ENCODE measurements at regions not wholly inside any gene's neighbourhood (a gene's known extent, or its start where the extent isn't known, plus 50 kb on each side); places are given as distances from the start of the nearest gene placed in this dataset.

DNA sequence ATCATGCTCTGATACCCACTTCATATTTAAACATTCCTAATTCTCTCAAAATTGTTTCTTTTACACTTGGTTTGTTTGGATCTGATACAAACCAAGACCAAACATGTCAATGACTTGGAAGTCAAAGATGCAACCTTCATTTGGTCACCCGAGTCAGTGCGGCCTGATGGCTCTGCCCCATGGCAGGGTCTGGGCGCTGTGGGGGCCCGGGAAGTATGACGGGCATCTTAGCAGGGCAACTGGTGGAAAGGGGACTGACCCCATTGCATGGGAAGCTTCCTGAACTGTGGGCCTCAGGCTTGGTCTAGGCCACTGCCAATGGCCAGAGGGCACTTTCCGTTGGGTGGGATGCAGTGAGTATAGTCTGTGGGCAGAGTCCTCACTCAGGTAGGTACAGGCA lies 178.0 kb downstream of the KATNIP start:
- TF ChIP-seq, protein P1, sequence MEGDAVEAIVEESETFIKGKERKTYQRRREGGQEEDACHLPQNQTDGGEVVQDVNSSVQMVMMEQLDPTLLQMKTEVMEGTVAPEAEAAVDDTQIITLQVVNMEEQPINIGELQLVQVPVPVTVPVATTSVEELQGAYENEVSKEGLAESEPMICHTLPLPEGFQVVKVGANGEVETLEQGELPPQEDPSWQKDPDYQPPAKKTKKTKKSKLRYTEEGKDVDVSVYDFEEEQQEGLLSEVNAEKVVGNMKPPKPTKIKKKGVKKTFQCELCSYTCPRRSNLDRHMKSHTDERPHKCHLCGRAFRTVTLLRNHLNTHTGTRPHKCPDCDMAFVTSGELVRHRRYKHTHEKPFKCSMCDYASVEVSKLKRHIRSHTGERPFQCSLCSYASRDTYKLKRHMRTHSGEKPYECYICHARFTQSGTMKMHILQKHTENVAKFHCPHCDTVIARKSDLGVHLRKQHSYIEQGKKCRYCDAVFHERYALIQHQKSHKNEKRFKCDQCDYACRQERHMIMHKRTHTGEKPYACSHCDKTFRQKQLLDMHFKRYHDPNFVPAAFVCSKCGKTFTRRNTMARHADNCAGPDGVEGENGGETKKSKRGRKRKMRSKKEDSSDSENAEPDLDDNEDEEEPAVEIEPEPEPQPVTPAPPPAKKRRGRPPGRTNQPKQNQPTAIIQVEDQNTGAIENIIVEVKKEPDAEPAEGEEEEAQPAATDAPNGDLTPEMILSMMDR (conservative IDR thresholded peaks at IDR 0.05; ENCODE audit: low read depth, low read length), result no peak
- H3K4me3 ChIP-seq (ENCODE audit: low read length), result no peak overlapping the region
- DNase-seq (ENCODE audit: low read depth), result no peak

DNA sequence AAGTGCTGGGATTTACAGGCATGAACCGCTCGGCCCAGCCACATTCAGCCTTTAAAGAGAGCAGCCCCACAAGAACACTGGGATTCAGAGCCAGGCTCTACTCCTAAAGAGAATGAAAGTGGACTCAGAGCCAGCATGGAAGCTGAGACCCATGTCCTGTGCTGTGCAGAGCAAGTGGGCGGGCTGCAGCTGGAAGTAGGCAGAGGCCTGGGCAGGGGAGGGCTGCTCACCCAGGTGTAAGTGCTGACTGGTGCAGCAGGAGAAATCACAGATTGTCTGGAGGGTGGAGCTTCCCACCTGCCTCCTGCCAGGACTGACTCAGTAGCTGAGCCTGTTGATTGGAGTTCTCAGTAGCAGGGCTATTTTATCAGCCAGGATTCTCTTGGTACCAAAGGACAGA lies 178.7 kb downstream of the KATNIP start:
- TF ChIP-seq, protein P1 (conservative IDR thresholded peaks at IDR 0.05; ENCODE audit: low read depth, low read length), result no peak
- H3K4me3 ChIP-seq (ENCODE audit: low read length), result no peak overlapping the region
- no peak for DNase-seq (ENCODE audit: low read depth)

DNA sequence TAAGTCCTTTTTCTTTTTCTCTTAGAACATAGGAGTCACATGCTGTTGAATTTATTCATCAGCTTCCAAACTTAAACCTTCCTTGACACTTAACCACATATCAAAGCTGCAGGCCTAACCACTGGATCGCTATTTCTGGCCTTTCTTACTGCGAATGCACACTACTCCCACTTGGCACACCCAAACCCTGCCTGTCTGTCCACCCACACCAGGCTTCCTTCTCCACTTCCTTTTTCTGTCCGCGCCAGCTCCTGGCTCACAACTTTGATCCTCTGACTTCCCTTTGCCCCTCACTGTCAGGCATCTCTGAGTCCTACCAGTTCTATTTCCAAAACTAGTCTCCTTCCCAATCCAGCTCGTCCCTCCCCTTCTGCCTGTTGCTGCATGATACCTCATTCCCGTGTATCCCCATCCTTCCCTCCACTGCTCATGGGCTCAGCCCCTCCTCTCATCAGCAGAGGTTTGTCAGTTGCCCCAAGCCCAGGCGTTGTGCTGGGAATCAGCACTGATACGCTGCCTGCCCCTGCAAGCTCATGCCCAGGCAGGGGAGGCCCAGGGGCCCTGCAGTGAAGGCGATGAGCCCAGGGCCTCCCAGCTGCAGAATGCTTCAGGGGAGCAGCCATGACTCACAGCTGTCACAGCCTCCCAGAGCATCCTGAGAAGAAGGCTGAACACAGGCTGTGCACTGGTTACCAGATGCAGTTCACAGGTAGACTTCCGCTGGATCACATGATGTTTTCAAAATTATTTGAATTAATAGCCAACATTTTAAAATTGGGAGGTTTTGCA lies 179.8 kb downstream of the KATNIP start:
- no peak overlapping the region for H3K4me3 ChIP-seq (ENCODE audit: low read length)
- TF ChIP-seq, protein P1 (conservative IDR thresholded peaks at IDR 0.05; ENCODE audit: low read depth, low read length), result no peak
- no peak for DNase-seq (ENCODE audit: low read depth)

DNA sequence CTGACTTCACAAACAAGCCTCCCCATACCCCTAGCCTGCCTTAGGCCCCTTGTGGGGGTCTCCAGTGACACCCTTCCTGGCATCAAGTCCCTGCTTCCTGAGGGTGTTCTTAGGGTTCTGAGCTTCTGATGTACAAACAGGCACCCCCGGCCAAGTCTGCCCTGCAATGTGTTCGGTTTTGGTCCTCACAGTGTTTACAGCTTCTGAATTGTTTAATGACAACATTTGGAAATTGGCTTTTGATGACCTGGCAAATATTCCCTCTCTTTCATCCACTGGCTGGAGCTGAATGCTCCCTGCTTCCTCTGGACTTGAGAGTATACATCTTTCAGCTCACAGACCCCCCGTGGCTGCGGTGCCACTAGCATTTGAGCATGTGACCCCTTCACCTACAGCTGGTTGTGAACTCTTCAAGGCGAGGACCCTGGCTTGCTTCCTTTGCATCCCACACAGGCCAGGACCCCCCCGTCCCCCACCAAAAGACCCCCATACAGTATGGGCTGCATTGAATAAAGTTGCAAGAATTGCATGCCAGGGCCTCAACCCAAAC lies 180.8 kb downstream of the KATNIP start:
- TF ChIP-seq, protein P1 (conservative IDR thresholded peaks at IDR 0.05; ENCODE audit: low read depth, low read length), result no peak
- no peak overlapping the region for H3K4me3 ChIP-seq (ENCODE audit: low read length)
- DNase-seq (ENCODE audit: low read depth), result no peak

DNA sequence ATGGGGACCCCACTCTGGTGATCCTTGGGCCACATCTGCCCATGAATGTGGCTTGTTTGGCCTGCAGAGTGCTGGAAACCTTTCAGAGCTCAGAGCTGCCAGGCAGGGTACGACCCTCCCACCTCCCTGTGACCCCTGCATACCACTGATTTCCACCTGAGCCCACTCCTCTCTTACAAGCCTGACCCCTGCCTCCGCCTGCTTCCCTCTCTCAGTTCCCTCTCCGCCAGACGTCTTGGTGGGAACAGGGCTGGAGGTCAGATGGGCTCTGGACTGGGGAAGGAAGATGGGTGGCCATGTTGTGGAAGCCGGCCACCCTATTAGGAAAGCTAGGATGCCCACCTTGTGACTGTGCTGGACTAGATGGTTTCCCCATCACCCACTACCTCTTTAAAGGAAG lies 185.1 kb downstream of the KATNIP start:
- H3K4me3 ChIP-seq (ENCODE audit: low read length), result no peak overlapping the region
- TF ChIP-seq, protein P1 (conservative IDR thresholded peaks at IDR 0.05; ENCODE audit: low read depth, low read length), result no peak

DNA sequence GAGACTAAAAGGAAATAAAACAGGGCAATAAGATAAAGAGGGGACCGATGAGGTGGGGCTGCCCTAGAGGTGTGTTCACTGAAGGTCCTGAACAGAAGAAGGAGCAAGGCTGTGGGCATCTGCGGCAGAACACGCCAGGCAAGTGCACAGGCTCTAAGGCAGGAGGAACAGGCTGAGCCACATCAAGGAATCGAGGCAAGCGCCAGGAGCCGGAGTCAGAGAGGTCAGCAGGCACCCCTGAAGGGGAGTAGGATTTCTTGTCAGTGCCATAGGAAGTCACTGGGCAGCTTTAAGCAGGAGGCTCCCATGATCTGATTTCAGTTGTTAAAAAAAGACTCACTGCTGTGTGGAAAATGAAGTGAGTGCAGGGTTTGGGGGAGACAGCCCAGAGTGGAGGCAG lies 186.5 kb downstream of the KATNIP start:
- no peak overlapping the region for H3K4me3 ChIP-seq (ENCODE audit: low read length)
- TF ChIP-seq, protein P1 (conservative IDR thresholded peaks at IDR 0.05; ENCODE audit: low read depth, low read length), result no peak
- no peak for DNase-seq (ENCODE audit: low read depth)

More for the DNA sequence above, 185.1 kb downstream of the KATNIP start:
- DNase-seq (ENCODE audit: low read depth), result no peak

DNA sequence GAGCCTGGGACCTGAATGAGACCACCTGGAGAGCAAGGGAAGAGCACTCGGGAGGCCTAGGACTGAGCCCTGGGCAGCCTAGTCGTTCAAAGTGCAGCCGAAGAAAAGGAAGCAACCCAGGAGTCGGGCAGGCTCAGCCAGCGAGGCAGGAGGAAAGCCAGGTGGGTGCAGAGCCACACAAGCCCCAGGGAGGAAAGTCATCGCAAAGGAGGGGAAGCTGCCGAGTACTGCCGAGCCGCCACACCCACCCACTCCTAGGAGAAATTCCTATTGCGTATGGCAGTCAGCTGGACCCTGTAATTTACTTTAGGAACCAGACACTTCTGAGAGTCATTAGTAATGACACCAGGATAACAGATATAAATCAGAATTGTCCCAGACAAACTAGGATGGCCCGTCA lies 187.6 kb downstream of the KATNIP start:
- TF ChIP-seq, protein P1 (conservative IDR thresholded peaks at IDR 0.05; ENCODE audit: low read depth, low read length), result no peak
- no peak overlapping the region for H3K4me3 ChIP-seq (ENCODE audit: low read length)
- no peak for DNase-seq (ENCODE audit: low read depth)

Data from retinal pigment epithelial cell (primary cell).